Mammary epithelial cell (primary cell): ENCODE measurements at regions not wholly inside any gene's neighbourhood (a gene's known extent, or its start where the extent isn't known, plus 50 kb on each side); places are given as distances from the start of the nearest gene placed in this dataset.

Experiments used
- EZH2 ChIP-seq: IDR thresholded peaks from 2 replicates; pipeline ENCODE4 v1.6.1; 2012; ENCODE audit warnings: low read length, inconsistent platforms, borderline replicate concordance
- TF ChIP-seq, protein P1 (sequence below), 2 donors: IDR thresholded peaks in 1 of 2; conservative IDR thresholded peaks in 1 of 2; 2 replicates each; pipeline ENCODE4 v1.5.1; 2011 to 2012; ENCODE audit warnings: inconsistent platforms in 2 of 2, low read length in 2 of 2, mild to moderate bottlenecking in 2 of 2, control low read depth in 1 of 2, low read depth in 1 of 2; ENCODE audit not compliant: insufficient read depth in 1 of 2; ENCODE audit errors: extremely low read depth in 1 of 2

- TF ChIP-seq, protein P1, sequence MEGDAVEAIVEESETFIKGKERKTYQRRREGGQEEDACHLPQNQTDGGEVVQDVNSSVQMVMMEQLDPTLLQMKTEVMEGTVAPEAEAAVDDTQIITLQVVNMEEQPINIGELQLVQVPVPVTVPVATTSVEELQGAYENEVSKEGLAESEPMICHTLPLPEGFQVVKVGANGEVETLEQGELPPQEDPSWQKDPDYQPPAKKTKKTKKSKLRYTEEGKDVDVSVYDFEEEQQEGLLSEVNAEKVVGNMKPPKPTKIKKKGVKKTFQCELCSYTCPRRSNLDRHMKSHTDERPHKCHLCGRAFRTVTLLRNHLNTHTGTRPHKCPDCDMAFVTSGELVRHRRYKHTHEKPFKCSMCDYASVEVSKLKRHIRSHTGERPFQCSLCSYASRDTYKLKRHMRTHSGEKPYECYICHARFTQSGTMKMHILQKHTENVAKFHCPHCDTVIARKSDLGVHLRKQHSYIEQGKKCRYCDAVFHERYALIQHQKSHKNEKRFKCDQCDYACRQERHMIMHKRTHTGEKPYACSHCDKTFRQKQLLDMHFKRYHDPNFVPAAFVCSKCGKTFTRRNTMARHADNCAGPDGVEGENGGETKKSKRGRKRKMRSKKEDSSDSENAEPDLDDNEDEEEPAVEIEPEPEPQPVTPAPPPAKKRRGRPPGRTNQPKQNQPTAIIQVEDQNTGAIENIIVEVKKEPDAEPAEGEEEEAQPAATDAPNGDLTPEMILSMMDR (conservative IDR thresholded peaks at IDR 0.05 in 1 of 2, IDR thresholded peaks at IDR 0.05 in 1 of 2; ENCODE audit: extremely low read depth in 1 of 2, insufficient read depth in 1 of 2, low read depth in 1 of 2, low read length in 2 of 2): no peak
- no peak for TF ChIP-seq EZH2
These were observed 205.9 kb downstream of the CTH start for GRCh38 chr1:70616946-70617345.
